ENCODE measurements at regions not wholly inside any gene's neighbourhood (a gene's known extent, or its start where the extent isn't known, plus 50 kb on each side); places are given as distances from the start of the nearest gene placed in this dataset.
"Not testable (repeated sequence)": the region's sequence is repeated elsewhere in the genome, so short reads cannot be mapped to it uniquely, and the experiment has no call there.

DNA sequence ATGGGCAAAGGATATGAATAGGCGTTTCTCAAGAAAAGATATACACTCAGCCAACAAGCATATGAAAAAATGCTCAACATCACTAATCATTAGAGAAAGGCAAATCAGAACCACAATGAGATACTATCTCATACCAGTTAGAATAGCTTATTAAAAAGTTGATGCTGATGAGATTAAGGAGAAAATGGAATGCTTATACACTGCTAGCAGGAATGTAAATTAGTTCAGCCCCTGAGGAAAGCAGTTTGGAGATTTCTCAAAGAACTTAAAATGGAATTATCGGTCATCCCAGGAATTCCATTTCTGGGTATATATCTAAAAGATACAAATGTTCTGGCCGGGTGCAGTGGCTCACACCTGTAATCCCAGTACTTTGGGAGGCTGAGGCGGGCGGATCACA, 78.2 kb upstream of the NOX4 start:
- TF ChIP-seq, protein P1, sequence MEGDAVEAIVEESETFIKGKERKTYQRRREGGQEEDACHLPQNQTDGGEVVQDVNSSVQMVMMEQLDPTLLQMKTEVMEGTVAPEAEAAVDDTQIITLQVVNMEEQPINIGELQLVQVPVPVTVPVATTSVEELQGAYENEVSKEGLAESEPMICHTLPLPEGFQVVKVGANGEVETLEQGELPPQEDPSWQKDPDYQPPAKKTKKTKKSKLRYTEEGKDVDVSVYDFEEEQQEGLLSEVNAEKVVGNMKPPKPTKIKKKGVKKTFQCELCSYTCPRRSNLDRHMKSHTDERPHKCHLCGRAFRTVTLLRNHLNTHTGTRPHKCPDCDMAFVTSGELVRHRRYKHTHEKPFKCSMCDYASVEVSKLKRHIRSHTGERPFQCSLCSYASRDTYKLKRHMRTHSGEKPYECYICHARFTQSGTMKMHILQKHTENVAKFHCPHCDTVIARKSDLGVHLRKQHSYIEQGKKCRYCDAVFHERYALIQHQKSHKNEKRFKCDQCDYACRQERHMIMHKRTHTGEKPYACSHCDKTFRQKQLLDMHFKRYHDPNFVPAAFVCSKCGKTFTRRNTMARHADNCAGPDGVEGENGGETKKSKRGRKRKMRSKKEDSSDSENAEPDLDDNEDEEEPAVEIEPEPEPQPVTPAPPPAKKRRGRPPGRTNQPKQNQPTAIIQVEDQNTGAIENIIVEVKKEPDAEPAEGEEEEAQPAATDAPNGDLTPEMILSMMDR (IDR thresholded peaks at IDR 0.05): not testable (repeated sequence)
- not testable (repeated sequence) for TF ChIP-seq POLR2A (IDR thresholded peaks at IDR 0.05)

Data from uterus (tissue), 2 donors.